Adrenal gland (tissue), 5 donors: ENCODE measurements at regions not wholly inside any gene's neighbourhood (a gene's known extent, or its start where the extent isn't known, plus 50 kb on each side); places are given as distances from the start of the nearest gene placed in this dataset.

Experiments
- POLR2A ChIP-seq, 2 donors: fragments of 450-650 bp; IDR thresholded peaks; one replicate each; pipeline ENCODE4 v1.6.1; 2017; ENCODE audit warnings: antibody characterized with exemption in 2 of 2, mild to moderate bottlenecking in 2 of 2, moderate library complexity in 1 of 2
- TF ChIP-seq, protein P1 (sequence below), 6 experiments: fragments of 450-650 bp in 4 of 6; fragments of 200-600 bp in 2 of 6; sonication (generic) in 1 of 6; IDR thresholded peaks; 1 replicate in 5 of 6; 2 replicates in 1 of 6; pipeline versions ENCODE4 v1.5.1 to v1.8.0; 2016 to 2021; ENCODE audit warnings: antibody characterized with exemption in 6 of 6, mild to moderate bottlenecking in 2 of 6, moderate library complexity in 1 of 6
- donor health status: DM: no; HTN: no; CAD: no.

DNA sequence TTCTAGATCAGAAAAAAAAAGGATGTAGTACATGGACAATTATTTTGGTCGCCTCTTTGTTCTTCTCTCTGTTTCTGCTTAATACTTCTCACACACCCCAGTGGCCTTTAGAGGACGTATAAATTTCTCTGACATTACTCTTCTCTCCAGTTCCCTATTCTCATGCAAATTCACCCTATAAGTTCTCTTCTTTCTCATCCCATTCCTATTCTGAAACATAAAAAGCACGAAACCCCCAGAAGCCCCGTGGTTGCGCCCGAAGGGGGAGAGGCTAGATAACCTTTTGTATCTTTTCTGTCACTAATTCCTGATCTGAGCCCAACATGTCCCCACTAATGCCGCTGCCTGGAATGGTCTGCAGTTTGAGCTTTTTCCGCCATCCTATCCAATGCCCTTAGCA is 136.9 kb downstream of the SKIDA1 start:
- TF ChIP-seq, protein P1, sequence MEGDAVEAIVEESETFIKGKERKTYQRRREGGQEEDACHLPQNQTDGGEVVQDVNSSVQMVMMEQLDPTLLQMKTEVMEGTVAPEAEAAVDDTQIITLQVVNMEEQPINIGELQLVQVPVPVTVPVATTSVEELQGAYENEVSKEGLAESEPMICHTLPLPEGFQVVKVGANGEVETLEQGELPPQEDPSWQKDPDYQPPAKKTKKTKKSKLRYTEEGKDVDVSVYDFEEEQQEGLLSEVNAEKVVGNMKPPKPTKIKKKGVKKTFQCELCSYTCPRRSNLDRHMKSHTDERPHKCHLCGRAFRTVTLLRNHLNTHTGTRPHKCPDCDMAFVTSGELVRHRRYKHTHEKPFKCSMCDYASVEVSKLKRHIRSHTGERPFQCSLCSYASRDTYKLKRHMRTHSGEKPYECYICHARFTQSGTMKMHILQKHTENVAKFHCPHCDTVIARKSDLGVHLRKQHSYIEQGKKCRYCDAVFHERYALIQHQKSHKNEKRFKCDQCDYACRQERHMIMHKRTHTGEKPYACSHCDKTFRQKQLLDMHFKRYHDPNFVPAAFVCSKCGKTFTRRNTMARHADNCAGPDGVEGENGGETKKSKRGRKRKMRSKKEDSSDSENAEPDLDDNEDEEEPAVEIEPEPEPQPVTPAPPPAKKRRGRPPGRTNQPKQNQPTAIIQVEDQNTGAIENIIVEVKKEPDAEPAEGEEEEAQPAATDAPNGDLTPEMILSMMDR (IDR thresholded peaks at IDR 0.05): no peak
- TF ChIP-seq POLR2A (IDR thresholded peaks at IDR 0.05): no peak
